DND-41 (cell line): ENCODE measurements at regions not wholly inside any gene's neighbourhood (a gene's known extent, or its start where the extent isn't known, plus 50 kb on each side); places are given as distances from the start of the nearest gene placed in this dataset.

ENCODE experiments used
- EZH2 ChIP-seq: IDR thresholded peaks from 3 replicates; pipeline ENCODE4 v1.6.1; 2012; ENCODE audit warnings: borderline replicate concordance, low read depth, mild to moderate bottlenecking, moderate library complexity, low read length, inconsistent platforms; ENCODE audit not compliant: severe bottlenecking
- TF ChIP-seq, protein P1 (sequence below): IDR thresholded peaks from 2 replicates; pipeline ENCODE4 v1.5.1; 2012; ENCODE audit warnings: borderline replicate concordance, low read length, moderate library complexity, mild to moderate bottlenecking; ENCODE audit not compliant: poor library complexity, severe bottlenecking; ENCODE audit errors: extremely low read depth

DNA sequence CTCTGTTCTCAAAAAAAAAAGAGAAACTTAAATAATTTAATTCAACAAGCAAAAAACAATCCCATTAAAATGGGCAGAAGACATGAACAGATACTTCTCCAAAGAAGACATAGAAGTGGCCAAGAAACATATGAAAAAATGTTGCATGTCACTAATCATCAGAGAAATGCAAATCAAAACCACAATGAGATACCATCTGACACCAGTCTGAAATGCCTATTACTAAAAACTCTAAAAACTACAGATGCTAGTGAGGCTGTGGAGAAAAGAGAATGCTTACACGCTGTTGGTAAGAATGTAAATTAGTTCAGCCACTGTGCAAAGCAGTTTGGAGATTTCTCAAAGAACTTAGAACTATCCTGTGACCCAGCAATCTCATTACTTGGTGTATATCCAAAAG, 382.9 kb downstream of the OTOL1 start:
- TF ChIP-seq EZH2: no peak
- TF ChIP-seq, protein P1, sequence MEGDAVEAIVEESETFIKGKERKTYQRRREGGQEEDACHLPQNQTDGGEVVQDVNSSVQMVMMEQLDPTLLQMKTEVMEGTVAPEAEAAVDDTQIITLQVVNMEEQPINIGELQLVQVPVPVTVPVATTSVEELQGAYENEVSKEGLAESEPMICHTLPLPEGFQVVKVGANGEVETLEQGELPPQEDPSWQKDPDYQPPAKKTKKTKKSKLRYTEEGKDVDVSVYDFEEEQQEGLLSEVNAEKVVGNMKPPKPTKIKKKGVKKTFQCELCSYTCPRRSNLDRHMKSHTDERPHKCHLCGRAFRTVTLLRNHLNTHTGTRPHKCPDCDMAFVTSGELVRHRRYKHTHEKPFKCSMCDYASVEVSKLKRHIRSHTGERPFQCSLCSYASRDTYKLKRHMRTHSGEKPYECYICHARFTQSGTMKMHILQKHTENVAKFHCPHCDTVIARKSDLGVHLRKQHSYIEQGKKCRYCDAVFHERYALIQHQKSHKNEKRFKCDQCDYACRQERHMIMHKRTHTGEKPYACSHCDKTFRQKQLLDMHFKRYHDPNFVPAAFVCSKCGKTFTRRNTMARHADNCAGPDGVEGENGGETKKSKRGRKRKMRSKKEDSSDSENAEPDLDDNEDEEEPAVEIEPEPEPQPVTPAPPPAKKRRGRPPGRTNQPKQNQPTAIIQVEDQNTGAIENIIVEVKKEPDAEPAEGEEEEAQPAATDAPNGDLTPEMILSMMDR: no peak
